GM12891 (cell line): ENCODE measurements at regions not wholly inside any gene's neighbourhood (a gene's known extent, or its start where the extent isn't known, plus 50 kb on each side); places are given as distances from the start of the nearest gene placed in this dataset.
"Not testable (repeated sequence)": the region's sequence is repeated elsewhere in the genome, so short reads cannot be mapped to it uniquely, and the experiment has no call there.

ENCODE experiments used
- POLR2A ChIP-seq: IDR thresholded peaks from 2 replicates; pipeline ENCODE4 v1.6.1; 2011; ENCODE audit warnings: low read depth, low read length, control low read depth
- POLR2AphosphoS5 ChIP-seq: IDR thresholded peaks from 2 replicates; pipeline ENCODE4 v1.6.1; 2011; ENCODE audit warnings: low read depth, low read length, control low read depth

DNA sequence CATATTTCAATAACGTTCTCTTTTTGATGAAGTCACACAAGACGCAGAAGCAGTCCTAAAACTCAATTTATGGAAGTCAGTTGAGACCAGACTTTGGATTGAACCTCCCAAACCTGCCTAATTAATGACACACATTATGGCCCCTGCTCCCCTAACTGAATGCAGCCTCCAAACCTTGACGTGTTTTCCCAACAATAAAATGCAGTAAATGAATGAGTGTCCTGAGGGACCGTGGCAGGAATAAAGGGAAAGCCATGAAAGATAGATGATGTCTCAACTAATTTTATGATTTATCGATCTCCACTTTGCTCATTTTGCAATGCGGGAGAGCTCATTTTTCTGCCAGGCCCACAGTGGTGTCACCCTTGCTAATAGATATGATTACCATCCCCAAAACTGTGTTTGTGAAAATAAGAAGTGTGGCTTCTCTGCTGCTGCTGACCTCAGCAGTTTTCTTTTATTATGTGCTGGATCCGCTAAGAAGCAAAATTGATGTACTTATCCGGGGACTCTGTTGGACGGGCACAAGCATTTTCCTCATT lies 189.9 kb downstream of the NPIPA8 start:
- not testable (repeated sequence) for TF ChIP-seq POLR2AphosphoS5, POLR2A
